ENCODE measurements at regions not wholly inside any gene's neighbourhood (a gene's known extent, or its start where the extent isn't known, plus 50 kb on each side); places are given as distances from the start of the nearest gene placed in this dataset.

DNA sequence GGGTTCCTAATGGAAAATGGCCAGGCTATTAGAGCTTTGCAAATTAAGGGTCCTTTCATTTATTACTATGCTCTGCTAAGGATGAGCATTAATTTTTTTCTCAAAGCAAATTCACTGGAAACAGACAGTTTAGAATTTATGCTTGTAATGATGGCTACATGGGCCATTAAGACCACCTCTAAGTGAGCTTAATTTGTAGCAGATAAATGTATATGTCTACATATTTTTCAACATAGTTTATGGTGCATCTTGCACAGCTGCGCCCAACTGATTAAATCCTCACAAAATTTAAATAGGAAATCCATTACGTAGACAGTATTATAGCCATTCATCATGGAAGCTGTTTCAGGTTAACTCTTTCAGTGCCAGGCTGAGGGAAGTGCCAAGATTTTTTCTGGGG is 220.9 kb downstream of the CBLN1 start:
- TF ChIP-seq, protein P1, sequence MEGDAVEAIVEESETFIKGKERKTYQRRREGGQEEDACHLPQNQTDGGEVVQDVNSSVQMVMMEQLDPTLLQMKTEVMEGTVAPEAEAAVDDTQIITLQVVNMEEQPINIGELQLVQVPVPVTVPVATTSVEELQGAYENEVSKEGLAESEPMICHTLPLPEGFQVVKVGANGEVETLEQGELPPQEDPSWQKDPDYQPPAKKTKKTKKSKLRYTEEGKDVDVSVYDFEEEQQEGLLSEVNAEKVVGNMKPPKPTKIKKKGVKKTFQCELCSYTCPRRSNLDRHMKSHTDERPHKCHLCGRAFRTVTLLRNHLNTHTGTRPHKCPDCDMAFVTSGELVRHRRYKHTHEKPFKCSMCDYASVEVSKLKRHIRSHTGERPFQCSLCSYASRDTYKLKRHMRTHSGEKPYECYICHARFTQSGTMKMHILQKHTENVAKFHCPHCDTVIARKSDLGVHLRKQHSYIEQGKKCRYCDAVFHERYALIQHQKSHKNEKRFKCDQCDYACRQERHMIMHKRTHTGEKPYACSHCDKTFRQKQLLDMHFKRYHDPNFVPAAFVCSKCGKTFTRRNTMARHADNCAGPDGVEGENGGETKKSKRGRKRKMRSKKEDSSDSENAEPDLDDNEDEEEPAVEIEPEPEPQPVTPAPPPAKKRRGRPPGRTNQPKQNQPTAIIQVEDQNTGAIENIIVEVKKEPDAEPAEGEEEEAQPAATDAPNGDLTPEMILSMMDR (IDR thresholded peaks at IDR 0.05 in 4 of 5, conservative IDR thresholded peaks at IDR 0.05 in 1 of 5): no peak
- TF ChIP-seq POLR2A (IDR thresholded peaks at IDR 0.05): no peak

Data from gastrocnemius medialis (tissue), 4 donors.